IMR-90 (cell line): ENCODE measurements at regions not wholly inside any gene's neighbourhood (a gene's known extent, or its start where the extent isn't known, plus 50 kb on each side); places are given as distances from the start of the nearest gene placed in this dataset.

Experiments
- ATAC-seq: fragments of 200-7000 bp; cut with Tn5 transposase; 2 replicates; pipeline ENCODE4 v1.9.1; 2020; ENCODE audit warnings: low read depth, mild to moderate bottlenecking, moderate library complexity
- BruUV-seq: library from RNA; stranded (reverse); fragments of 400-500 nt; replicated peaks from 2 replicates; lab custom pipeline; 2021; lab: Mats Ljungman, UMichigan
- CTCF ChIA-PET: fragments of 300-600 bp; formaldehyde crosslinking; extraction: SDS; loops from one replicate; lab custom pipeline; 2021; ENCODE audit warnings: antibody characterized with exemption; lab: Yijun Ruan, JAX
- POLR2A ChIA-PET: fragments of 300-600 bp; sonication (Branson Sonifier 250); formaldehyde crosslinking; loops from one replicate; lab custom pipeline; 2022; ENCODE audit warnings: antibody characterized with exemption; ENCODE audit not compliant: unreplicated experiment; lab: Charles Lee
- DNase-seq: peaks from one replicate; pipeline ENCODE4 v3.0.0; 2013
- H2AFZ ChIP-seq: replicated peaks from 2 replicates; pipeline ENCODE3; 2013; ENCODE audit warnings: low read length, mild to moderate bottlenecking; ENCODE audit not compliant: poor library complexity
- H2AK5ac ChIP-seq: 2 replicates; pipeline ENCODE4 v1.6.1; 2013; ENCODE audit warnings: low read depth, low read length, inconsistent platforms
- H2AK9ac ChIP-seq: replicated peaks from 2 replicates; pipeline ENCODE3; 2013; ENCODE audit warnings: mild to moderate bottlenecking, low read depth, low read length, moderate library complexity; ENCODE audit not compliant: poor library complexity
- H2BK120ac ChIP-seq: 2 replicates; pipeline ENCODE4 v1.6.1; 2013; ENCODE audit warnings: low read depth, low read length, inconsistent platforms
- H2BK15ac ChIP-seq: 3 replicates; pipeline ENCODE4 v1.6.1; 2013; ENCODE audit warnings: low read depth, low read length, inconsistent platforms
- H2BK20ac ChIP-seq: 2 replicates; pipeline ENCODE4 v1.6.1; 2013; ENCODE audit warnings: low read depth, mild to moderate bottlenecking, inconsistent platforms, low read length, moderate library complexity
- H2BK5ac ChIP-seq: 2 replicates; pipeline ENCODE4 v1.6.1; 2013; ENCODE audit warnings: mild to moderate bottlenecking, low read depth, low read length, inconsistent platforms; ENCODE audit not compliant: poor library complexity, severe bottlenecking
- H3K14ac ChIP-seq: replicated peaks from 2 replicates; pipeline ENCODE4 v1.6.1; 2013; ENCODE audit warnings: low read depth, low read length, inconsistent platforms
- H3K18ac ChIP-seq: 2 replicates; pipeline ENCODE4 v1.6.1; 2013; ENCODE audit warnings: low read depth, low read length, control low read depth
- H3K23ac ChIP-seq: 2 replicates; pipeline ENCODE4 v1.6.1; 2013; ENCODE audit warnings: low read depth, low read length, inconsistent platforms
- H3K27ac ChIP-seq: 2 replicates; pipeline ENCODE4 v1.5.1; 2013; ENCODE audit warnings: mild to moderate bottlenecking, control low read depth, low read length; ENCODE audit not compliant: insufficient read depth
- H3K27me3 ChIP-seq: 2 replicates; pipeline ENCODE4 v1.6.1; 2013; ENCODE audit warnings: low read length; ENCODE audit not compliant: control insufficient read depth, insufficient read depth
- H3K36me3 ChIP-seq: 2 replicates; pipeline ENCODE4 v1.6.1; 2013; ENCODE audit warnings: low read length, mixed read lengths; ENCODE audit not compliant: control insufficient read depth, insufficient read depth
- H3K4ac ChIP-seq: 2 replicates; pipeline ENCODE4 v1.6.1; 2013; ENCODE audit warnings: low read depth, low read length, inconsistent platforms
- H3K4me1 ChIP-seq: 2 replicates; pipeline ENCODE4 v1.6.1; 2013; ENCODE audit warnings: low read length, mixed read lengths; ENCODE audit not compliant: control insufficient read depth, insufficient read depth
- H3K4me2 ChIP-seq: 2 replicates; pipeline ENCODE4 v1.6.1; 2013; ENCODE audit warnings: low read depth, mild to moderate bottlenecking, control low read depth, low read length, moderate library complexity
- H3K4me3 ChIP-seq: 2 replicates; pipeline ENCODE4 v1.5.1; 2013; ENCODE audit warnings: low read depth, mild to moderate bottlenecking, control low read depth, low read length, moderate library complexity; ENCODE audit not compliant: insufficient read depth
- H3K56ac ChIP-seq: 2 replicates; pipeline ENCODE4 v1.6.1; 2013; ENCODE audit warnings: low read length, inconsistent platforms; ENCODE audit not compliant: insufficient read depth; ENCODE audit errors: extremely low read depth
- H3K79me1 ChIP-seq, 2 experiments: 2 replicates each; pipeline ENCODE4 v1.6.1; 2013; ENCODE audit warnings: low read length in 2 of 2, inconsistent platforms in 1 of 2, low read depth in 1 of 2
- H3K9ac ChIP-seq: 2 replicates; pipeline ENCODE4 v1.6.1; 2013; ENCODE audit warnings: low read depth, low read length, control low read depth
- H3K9me1 ChIP-seq: 2 replicates; pipeline ENCODE4 v1.6.1; 2013; ENCODE audit warnings: low read length, inconsistent platforms; ENCODE audit not compliant: insufficient read depth
- H3K9me3 ChIP-seq: 2 replicates; pipeline ENCODE4 v1.6.1; 2013; ENCODE audit warnings: low read length; ENCODE audit not compliant: control insufficient read depth, insufficient read depth
- H4K20me1 ChIP-seq: 2 replicates; pipeline ENCODE4 v1.6.1; 2013; ENCODE audit warnings: low read length, inconsistent platforms; ENCODE audit not compliant: insufficient read depth
- H4K5ac ChIP-seq: 2 replicates; pipeline ENCODE4 v1.6.1; 2013; ENCODE audit warnings: mild to moderate bottlenecking, low read depth, low read length, control low read depth
- H4K8ac ChIP-seq, 2 experiments: 2 replicates each; pipeline ENCODE4 v1.6.1; 2013; ENCODE audit warnings: low read depth in 2 of 2, low read length in 2 of 2, control low read depth in 1 of 2, inconsistent platforms in 1 of 2
- H4K91ac ChIP-seq: 2 replicates; pipeline ENCODE4 v1.6.1; 2013; ENCODE audit warnings: low read depth, low read length, inconsistent platforms; ENCODE audit not compliant: insufficient read depth
- CHD1 ChIP-seq: IDR thresholded peaks from 2 replicates; pipeline ENCODE4 v1.6.1; 2012; ENCODE audit warnings: low read depth, low read length, improper control_type of control experiment
- MAFK ChIP-seq: IDR thresholded peaks from 2 replicates; pipeline ENCODE4 v1.6.1; 2012; ENCODE audit warnings: low read depth, low read length, improper control_type of control experiment
- SMC3 ChIP-seq: fragments of 150-350 bp; IDR thresholded peaks from 2 replicates; pipeline ENCODE4 v1.6.1; 2016; ENCODE audit warnings: low read depth, mild to moderate bottlenecking, antibody characterized with exemption, low read length, moderate library complexity
- WGBS, 2 experiments: methylation state at CpG; one replicate each; pipeline versions ENCODE4 v1.1.5 to v1.1.7; 2013; ENCODE audit warnings: missing lambda C conversion rate in 2 of 2; ENCODE audit not compliant: insufficient read length in 1 of 2; ENCODE audit errors: extremely low coverage in 2 of 2; 5-methylcytosine and 5-hydroxymethylcytosine counted together
- dilution Hi-C: fragments of 300-500 bp; cut with HindIII; formaldehyde crosslinking; loops from one replicate; pipeline ENCODE4 v1.14.3; 2018; ENCODE audit warnings: low sequenced_read_pairs; ENCODE audit not compliant: unreplicated experiment
- in situ Hi-C: fragments of 300-500 bp; cut with MboI; formaldehyde crosslinking; loops from 3 replicates; pipeline ENCODE4 v1.14.3; 2019; ENCODE audit warnings: low sequenced_read_pairs, inconsistent platforms, mixed read lengths
- intact Hi-C: fragments of 100-400 bp; cut with micrococcal nuclease; formaldehyde crosslinking; loops from 2 replicates; pipeline ENCODE4 v1.10.0; 2022
- TF ChIP-seq, protein P1 (sequence below): fragments of 150-350 bp; IDR thresholded peaks from 2 replicates; pipeline ENCODE4 v1.6.1; 2017; ENCODE audit warnings: mild to moderate bottlenecking, antibody characterized with exemption, low read length, low read depth

DNA sequence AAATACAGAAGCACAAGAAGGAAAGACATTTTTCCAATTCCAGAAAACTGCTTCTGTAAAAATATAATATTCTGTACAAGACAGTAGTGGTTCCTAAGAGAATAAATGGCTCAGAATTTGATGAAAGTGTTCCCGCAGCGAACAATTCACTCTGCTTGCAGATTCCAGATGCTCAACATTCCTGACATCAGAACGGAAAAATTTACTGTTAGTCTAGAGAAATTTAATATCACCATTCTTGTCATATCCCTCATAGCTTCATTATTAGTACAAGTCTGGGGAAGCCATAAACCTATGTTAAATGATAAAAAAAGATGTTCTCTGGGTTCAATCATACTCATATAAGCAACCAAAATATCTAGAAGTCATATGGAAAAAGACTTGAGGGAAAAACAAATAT is 83.6 kb downstream of the MPP7 start:
- DNase-seq (peak; percentile 73), ATAC-seq (peak; percentile 42)
- Histone ChIP-seq H2BK5ac (peak overlapping the region; percentile 89), H2BK120ac (peak overlapping the region; percentile 65; the same call in 1 of the 2 replicates), H4K91ac (no peak overlapping the region), H3K27me3 (no peaks in the 10 kb centered on the region), H3K27ac (no peak overlapping the region), H2BK20ac (peak overlapping the region; percentile 80; the same call in 1 of the 2 replicates), H3K4ac (peak overlapping the region; percentile 57; the same call in 1 of the 2 replicates), H2AK9ac (no peak overlapping the region), H3K9me3 (no peaks in the 10 kb centered on the region), H3K36me3 (no peaks in the 10 kb centered on the region), H3K56ac (no peak overlapping the region), H2AFZ (no peak overlapping the region), H2BK15ac (no peak overlapping the region), H4K20me1 (no peaks in the 10 kb centered on the region), H3K79me1 (no peaks in the 10 kb centered on the region), H3K23ac (no peak overlapping the region), H3K18ac (no peak overlapping the region), H3K14ac (no peak overlapping the region), H4K8ac (no peak overlapping the region; a peak in 1 of 4 replicates), H3K9me1 (no peaks in the 10 kb centered on the region; the same call in none of the 2 replicates), H4K5ac (no peak overlapping the region), H2AK5ac (no peak overlapping the region), H3K9ac (no peak overlapping the region), H3K4me3 (no peak overlapping the region), H3K4me1 (peaks cover 3% of the 10 kb centered on the region), H3K4me2 (no peak overlapping the region)
- in situ Hi-C loops, result no loop called here
- WGBS, 2 experiments, result no CpG with 5 or more reads among the region's 3 CpGs
- ChIA-PET POLR2A (no interaction called here), CTCF (no interaction called here)
- intact Hi-C loops, result loop anchor here (2.0 kb wide), 1 partner anchor 18 kb away; no protein-coding TSS in a partner anchor
- dilution Hi-C loops, result no loop called here
- TF ChIP-seq, protein P1, sequence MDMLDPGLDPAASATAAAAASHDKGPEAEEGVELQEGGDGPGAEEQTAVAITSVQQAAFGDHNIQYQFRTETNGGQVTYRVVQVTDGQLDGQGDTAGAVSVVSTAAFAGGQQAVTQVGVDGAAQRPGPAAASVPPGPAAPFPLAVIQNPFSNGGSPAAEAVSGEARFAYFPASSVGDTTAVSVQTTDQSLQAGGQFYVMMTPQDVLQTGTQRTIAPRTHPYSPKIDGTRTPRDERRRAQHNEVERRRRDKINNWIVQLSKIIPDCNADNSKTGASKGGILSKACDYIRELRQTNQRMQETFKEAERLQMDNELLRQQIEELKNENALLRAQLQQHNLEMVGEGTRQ, result no peak
- no peak for TF ChIP-seq MAFK
- TF ChIP-seq SMC3, result no peak
- TF ChIP-seq CHD1, result no peak
- BruUV-seq, result no TSS peak
